Pancreas (tissue), 10 donors: ENCODE measurements at regions not wholly inside any gene's neighbourhood (a gene's known extent, or its start where the extent isn't known, plus 50 kb on each side); places are given as distances from the start of the nearest gene placed in this dataset.
A peak's percentile ranks its signal among the peaks of the same experiment; 100 is the strongest.
"Not testable (repeated sequence)": the region's sequence is repeated elsewhere in the genome, so short reads cannot be mapped to it uniquely, and the experiment has no call there.

Experiments used
- ATAC-seq, 4 donors: fragments of 200-7000 bp; cut with Tn5 transposase; one replicate each; pipeline versions ENCODE4 v1.8.0 to v1.9.1; 2020; ENCODE audit warnings: mild to moderate bottlenecking in 4 of 4, moderate library complexity in 4 of 4
- DNase-seq, 6 donors: peaks; one replicate each; pipeline ENCODE4 v3.0.0-alpha.2; 2020
- FAIRE-seq: peaks from 2 replicates; lab custom pipeline; 2012; peaks lifted over from hg19 to GRCh38; lab: Jason Lieb, UNC
- H3K27ac ChIP-seq, 4 donors: fragments of 200-600 bp; sonication (generic); 1 replicate in 3 of 4; 2 replicates in 1 of 4; pipeline versions ENCODE4 v1.5.0 to v1.8.0; 2020
- H3K27me3 ChIP-seq, 4 donors: fragments of 200-600 bp; one replicate each; pipeline ENCODE4 v1.8.0; 2021
- H3K36me3 ChIP-seq, 3 donors: fragments of 200-600 bp; sonication (generic) in 1 of 3; one replicate each; pipeline versions ENCODE4 v1.5.0 to v1.8.0; 2020 to 2021
- H3K4me1 ChIP-seq, 3 donors: fragments of 200-600 bp; one replicate each; pipeline ENCODE4 v1.8.0; 2021
- H3K4me3 ChIP-seq, 4 donors: fragments of 200-600 bp; sonication (generic) in 2 of 4; one replicate each; pipeline versions ENCODE4 v1.5.0 to v1.8.0; 2020 to 2021
- H3K9me3 ChIP-seq, 4 donors: fragments of 200-600 bp; one replicate each; pipeline ENCODE4 v1.8.0; 2021
- WGBS, 2 donors: extraction: QIAGEN DNeasy Blood & Tissue Kit; methylation state at CpG; one replicate each; pipeline ENCODE4 v1.1.7; 2013; 5-methylcytosine and 5-hydroxymethylcytosine counted together
- intact Hi-C, 3 donors: fragments of 100-400 bp; cut with DNase I; formaldehyde crosslinking; loops; one replicate each; pipeline versions ENCODE4 v1.11.1 to v1.14.2; 2022
- TF ChIP-seq, protein P1 (sequence below), 4 donors: fragments of 200-600 bp; sonication (generic) in 3 of 4; IDR thresholded peaks; one replicate each; pipeline versions ENCODE4 v1.5.0 to v1.8.0; 2021; ENCODE audit warnings: antibody characterized with exemption in 4 of 4
- donor health status: healthy with polysubstance abuse.
- donor health status: DM: no; HTN: no; CAD: no; lungs with moderate emphysema.
- donor health status: DM: no; HTN: no; CAD: no.
- donor health status: control.
- donor health status: control.
- donor health status: Bipolar disorder and iron deficiency.
- donor health status: DM: yes; HTN: yes; CAD: no.
- donor health status: DM: no; HTN: no; CAD: no.
- donor health status: DM: no; HTN: no; CAD: no.
- donor health status: DM: yes; HTN: yes; CAD: no.

DNA sequence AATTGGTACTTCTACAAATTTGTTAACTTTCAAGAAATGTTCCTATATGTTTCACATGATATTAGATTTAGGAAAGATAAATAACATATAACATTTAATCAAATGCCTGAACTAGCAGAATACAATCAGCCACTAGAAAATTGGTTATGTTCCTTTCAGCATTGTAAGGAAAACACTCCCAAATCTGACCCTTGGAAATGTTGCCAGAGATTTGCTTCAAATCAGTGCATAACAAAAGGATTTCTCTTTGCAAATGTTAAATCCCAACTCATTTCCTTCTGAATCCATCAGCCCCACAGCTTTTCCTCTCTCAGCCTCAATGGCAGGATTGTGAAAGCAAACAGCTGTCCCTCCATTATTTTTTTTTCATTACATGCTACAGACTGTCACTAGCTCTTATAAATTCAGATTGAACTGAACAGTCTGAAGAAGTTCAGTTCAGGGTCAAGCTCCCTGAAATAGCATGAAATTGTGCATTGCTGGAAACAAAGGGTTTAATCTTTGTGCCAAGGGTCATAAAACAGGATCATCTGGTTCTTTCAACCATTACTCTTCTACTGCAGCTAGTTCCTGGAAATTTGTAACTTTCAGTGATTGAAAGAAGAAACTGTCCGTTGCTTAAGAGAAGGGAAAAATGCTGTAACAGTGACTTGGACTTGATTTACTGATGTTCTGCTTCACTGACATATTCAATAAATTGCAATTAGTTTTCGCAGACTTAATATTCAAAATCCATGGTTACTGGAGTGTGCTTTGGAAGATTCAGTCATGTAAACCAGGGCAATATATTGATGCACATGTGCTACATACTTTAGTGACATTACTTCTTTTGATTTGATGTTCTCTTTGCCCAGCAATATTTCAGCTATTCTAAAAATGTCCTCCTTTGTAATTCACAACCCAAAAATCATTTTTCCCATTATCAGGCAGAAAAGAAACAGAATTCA is 246.4 kb downstream of the RPL10L start:
- Histone ChIP-seq H3K4me3 (no peak overlapping the region), H3K36me3 (no peaks in the 10 kb centered on the region), H3K9me3 (peaks cover 0 to 3% (median 0%) of the 10 kb centered on the region in 4 donors), H3K4me1 (no peaks in the 10 kb centered on the region), H3K27ac (no peak overlapping the region), H3K27me3 (no peaks in the 10 kb centered on the region)
- DNase-seq (no peak), ATAC-seq (peak in 2 of 4 donors; percentile 53 to 60), FAIRE-seq (no peak)
- 13 to 19% methylated on average over 2 of the region's 2 CpGs for WGBS, 2 donors
- intact Hi-C loops = no loop called here
- TF ChIP-seq, protein P1, sequence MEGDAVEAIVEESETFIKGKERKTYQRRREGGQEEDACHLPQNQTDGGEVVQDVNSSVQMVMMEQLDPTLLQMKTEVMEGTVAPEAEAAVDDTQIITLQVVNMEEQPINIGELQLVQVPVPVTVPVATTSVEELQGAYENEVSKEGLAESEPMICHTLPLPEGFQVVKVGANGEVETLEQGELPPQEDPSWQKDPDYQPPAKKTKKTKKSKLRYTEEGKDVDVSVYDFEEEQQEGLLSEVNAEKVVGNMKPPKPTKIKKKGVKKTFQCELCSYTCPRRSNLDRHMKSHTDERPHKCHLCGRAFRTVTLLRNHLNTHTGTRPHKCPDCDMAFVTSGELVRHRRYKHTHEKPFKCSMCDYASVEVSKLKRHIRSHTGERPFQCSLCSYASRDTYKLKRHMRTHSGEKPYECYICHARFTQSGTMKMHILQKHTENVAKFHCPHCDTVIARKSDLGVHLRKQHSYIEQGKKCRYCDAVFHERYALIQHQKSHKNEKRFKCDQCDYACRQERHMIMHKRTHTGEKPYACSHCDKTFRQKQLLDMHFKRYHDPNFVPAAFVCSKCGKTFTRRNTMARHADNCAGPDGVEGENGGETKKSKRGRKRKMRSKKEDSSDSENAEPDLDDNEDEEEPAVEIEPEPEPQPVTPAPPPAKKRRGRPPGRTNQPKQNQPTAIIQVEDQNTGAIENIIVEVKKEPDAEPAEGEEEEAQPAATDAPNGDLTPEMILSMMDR (IDR thresholded peaks at IDR 0.05) = no peak

DNA sequence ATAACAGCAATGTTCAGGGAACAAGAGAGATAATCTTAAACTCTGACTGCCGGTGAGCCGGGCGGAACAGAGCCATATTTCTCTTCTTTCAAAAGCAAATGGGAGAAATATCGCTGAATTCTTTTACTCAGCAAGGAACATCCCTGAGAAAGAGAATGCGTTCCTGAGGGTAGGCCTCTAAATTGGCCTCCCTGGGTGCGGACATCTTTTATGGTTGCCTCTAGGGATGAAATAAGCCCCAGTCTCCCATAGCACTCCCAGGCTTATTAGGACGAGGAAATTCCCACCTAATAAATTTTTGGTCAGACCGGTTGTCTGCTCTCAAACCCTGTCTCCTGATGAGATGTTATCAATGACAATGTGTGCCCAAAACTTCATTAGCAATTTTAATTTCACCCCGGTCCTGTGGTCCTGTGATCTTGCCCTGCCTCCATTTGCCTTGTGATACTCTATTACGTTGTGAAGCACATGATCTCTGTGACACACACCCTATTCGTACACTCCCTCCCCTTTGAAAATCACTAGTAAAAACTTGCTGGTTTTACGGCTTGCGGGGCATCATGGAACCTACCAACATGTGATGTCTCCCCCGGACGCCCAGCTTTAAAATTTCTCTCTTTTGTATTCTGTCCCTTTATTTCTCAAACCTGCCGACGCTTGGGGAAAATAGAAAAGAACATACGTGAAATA is 249.4 kb downstream of the RPL10L start:
- H3K27ac ChIP-seq, H3K36me3 ChIP-seq, FAIRE-seq, H3K27me3 ChIP-seq, H3K4me3 ChIP-seq, H3K9me3 ChIP-seq, intact Hi-C loops, DNase-seq, ATAC-seq, H3K4me1 ChIP-seq: not testable (repeated sequence)
- 79 to 86% methylated on average over 18 of the region's 18 CpGs for WGBS, 2 donors

DNA sequence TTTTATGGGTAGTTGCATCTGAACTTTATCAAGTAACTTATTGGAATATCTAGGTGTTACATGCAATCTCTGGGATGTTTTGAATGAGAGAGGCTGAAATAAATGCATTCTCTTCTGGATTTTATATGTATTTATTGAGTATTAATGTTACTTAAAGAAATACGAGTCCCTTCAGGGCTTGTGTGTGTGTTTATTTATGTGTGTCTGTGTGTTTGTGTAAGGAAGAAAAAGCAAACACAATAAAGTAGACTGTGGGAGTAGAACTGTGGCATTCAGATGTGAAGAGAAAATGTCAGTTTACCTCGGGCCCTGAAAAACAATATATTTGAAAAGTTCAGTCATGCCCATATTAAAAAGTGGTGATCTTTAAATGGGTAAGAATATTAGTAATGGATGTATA is 250.5 kb downstream of the RPL10L start:
- no peak for DNase-seq
- Histone ChIP-seq H3K9me3 (peaks cover 0 to 3% (median 0%) of the 10 kb centered on the region in 4 donors), H3K36me3 (no peaks in the 10 kb centered on the region), H3K4me3 (no peak overlapping the region), H3K27me3 (no peaks in the 10 kb centered on the region), H3K4me1 (no peaks in the 10 kb centered on the region), H3K27ac (no peak overlapping the region)
- no peak for FAIRE-seq
- TF ChIP-seq, protein P1 (IDR thresholded peaks at IDR 0.05) = no peak
- 33 to 44% methylated on average over 2 of the region's 2 CpGs for WGBS, 2 donors
- intact Hi-C loops = no loop called here
- no peak for ATAC-seq

DNA sequence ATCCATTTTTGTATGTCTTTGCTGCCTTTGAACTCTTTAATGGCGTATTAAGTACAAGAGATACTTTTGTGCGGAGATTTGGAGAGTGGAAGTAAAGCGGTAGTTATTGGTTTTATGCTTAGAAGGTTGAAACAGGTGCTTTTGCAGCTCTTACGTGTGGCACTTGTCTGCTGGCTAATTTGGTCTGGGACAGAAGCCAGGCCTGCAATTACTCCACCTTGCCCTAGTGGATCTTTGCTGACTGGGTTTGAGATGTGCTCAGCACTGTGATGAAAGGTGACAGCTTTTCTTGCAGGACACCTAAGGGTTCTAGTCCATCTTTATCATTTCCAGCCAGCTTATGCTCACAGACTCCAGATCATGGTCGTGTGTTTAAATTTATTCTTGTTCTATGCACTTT is 252.5 kb downstream of the RPL10L start:
- Histone ChIP-seq H3K4me1 (no peaks in the 10 kb centered on the region), H3K9me3 (peaks cover 0 to 3% (median 0%) of the 10 kb centered on the region in 4 donors), H3K27me3 (no peaks in the 10 kb centered on the region), H3K36me3 (no peaks in the 10 kb centered on the region), H3K4me3 (no peak overlapping the region), H3K27ac (no peak overlapping the region)
- peak in 2 of 4 donors; percentile 48 to 57 for ATAC-seq
- TF ChIP-seq, protein P1 (IDR thresholded peaks at IDR 0.05) = no peak
- no peak for FAIRE-seq
- no peak for DNase-seq
- intact Hi-C loops = no loop called here
- 65 to 67% methylated on average over 5 of the region's 5 CpGs for WGBS, 2 donors

DNA sequence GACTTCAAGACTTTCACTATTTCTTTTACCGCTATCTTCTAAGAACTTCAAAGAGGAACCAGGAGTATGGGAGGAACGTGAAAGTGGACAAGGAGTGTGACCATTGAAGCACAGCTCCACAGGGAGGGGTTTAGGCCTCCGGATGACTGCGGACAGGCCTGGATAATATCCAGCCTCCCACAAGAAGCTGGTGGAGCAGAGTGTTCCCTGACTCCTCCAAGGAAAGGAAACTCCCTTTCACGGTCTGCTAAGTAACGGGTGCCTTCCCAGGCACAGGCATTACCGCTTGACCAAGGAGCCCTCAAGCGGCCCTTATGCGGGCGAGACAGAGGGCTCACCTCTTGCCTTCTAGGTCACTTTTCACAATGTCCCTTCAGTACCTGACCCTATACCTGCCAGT is 267.0 kb downstream of the RPL10L start:
- H3K36me3 ChIP-seq = no peaks in the 10 kb centered on the region
- TF ChIP-seq, protein P1 (IDR thresholded peaks at IDR 0.05) = no peak
- DNase-seq (no peak), FAIRE-seq (no peak), ATAC-seq (no peak)
- H3K27ac ChIP-seq = no peak overlapping the region
- intact Hi-C loops = no loop called here
- H3K4me3 ChIP-seq = no peak overlapping the region
- no peaks in the 10 kb centered on the region for H3K27me3 ChIP-seq
- H3K4me1 ChIP-seq = no peaks in the 10 kb centered on the region
- WGBS, 2 donors = 76 to 78% methylated on average over 10 of the region's 10 CpGs
- no peaks in the 10 kb centered on the region for H3K9me3 ChIP-seq
